HG02610 (cell line): ENCODE measurements at regions not wholly inside any gene's neighbourhood (a gene's known extent, or its start where the extent isn't known, plus 50 kb on each side); places are given as distances from the start of the nearest gene placed in this dataset.
"Not testable (repeated sequence)": the region's sequence is repeated elsewhere in the genome, so short reads cannot be mapped to it uniquely, and the experiment has no call there.

Source experiments
- ATAC-seq: cut with Tn5 transposase; IDR thresholded peaks from one replicate; pipeline ENCODE4 v1.9.1; 2021; ENCODE audit warnings: mild to moderate bottlenecking, moderate library complexity; ENCODE audit not compliant: unreplicated experiment

- ATAC-seq = no peak
Measured at GRCh38 chr15:35211240-35211902, 126.3 kb upstream of the NANOGP8 start.

DNA sequence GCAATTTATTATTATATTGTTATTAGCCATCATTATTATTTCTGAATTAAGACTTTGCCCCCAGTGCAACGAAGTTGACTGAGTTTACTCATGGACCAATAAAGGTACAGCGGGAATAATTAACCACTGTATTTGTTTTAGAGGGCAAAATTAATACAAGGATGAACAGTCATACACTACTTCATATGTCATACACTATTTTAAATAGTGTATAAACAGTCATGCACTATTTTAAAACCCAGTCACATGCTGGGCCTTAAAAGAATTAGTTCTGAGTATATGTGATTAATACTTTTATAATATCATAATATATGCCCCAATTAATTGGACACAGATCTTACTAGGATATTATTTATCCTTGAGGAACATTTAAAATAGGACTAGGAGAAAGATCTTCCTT, 125.3 kb upstream of the NANOGP8 start:
- ATAC-seq = no peak

GRCh38 chr15:35209838-35210237, 124.7 kb upstream of the NANOGP8 start:
- ATAC-seq = no peak

GRCh38 chr15:35208353-35208752, 123.3 kb upstream of the NANOGP8 start:
- ATAC-seq = no peak

GRCh38 chr15:35206060-35206675, 121.1 kb upstream of the NANOGP8 start:
- ATAC-seq = no peak

DNA sequence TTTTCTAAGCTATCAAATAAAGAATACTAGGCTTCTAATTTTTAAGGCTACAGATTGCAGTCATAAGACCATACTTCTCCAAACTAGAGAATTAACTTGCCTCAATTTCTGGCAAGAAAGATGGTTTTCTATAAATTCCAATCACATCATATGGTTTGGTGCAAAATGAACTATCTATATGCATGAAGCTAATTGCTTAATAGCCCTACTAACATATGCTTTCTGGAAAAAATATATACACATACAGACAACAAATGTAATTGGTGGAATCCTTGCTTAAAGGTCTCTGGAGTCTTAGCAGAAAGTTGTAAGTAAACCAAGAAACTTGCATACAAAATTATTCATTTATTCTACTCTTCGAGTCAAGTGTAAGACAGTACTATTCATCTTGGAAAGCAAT, 113.1 kb upstream of the NANOGP8 start:
- no peak for ATAC-seq

DNA sequence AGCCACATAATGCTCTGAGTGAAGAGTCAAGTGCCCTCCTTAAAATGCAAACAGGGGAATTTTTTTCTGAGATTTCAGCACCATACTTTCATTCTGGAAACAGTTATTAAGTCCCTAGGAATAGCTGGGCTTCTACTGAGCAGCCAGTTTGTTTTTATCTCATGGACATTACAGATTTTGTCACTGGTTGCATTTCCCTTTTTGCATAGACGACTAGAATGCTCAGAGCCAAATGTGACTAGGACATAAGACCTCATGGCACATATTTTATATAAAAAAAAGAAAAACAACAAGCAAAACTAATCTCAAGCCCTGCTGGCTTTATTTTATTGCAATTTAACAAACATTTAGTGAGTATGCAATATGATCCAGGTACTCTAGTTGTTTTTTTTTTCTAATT, 112.7 kb upstream of the NANOGP8 start:
- no peak for ATAC-seq

GRCh38 chr15:35197306-35197705, 112.2 kb upstream of the NANOGP8 start:
- ATAC-seq = no peak

GRCh38 chr15:35196273-35196672, 111.2 kb upstream of the NANOGP8 start:
- no peak for ATAC-seq

DNA sequence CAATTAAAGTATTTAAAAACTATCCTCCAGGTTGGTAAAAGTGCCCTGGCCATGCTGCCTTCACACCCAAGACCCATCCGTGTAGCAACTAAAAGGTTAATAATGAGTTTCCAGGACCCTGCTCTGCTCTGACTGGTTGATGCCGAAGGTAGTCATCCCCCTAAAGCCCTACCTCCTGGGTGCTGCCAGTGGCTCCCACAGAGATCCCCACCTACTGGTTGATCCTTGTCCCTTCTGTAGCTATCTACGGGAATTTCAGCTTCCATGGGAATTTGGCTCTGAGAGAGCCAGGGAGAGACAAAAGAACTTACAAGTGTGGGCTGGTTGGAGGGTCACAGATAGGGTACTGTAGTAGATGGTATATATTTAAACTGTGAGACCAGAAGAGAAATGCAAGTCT, 110.6 kb upstream of the NANOGP8 start:
- no peak for ATAC-seq

- ATAC-seq = no peak
Measured at GRCh38 chr15:35195031-35195430, 109.9 kb upstream of the NANOGP8 start.

DNA sequence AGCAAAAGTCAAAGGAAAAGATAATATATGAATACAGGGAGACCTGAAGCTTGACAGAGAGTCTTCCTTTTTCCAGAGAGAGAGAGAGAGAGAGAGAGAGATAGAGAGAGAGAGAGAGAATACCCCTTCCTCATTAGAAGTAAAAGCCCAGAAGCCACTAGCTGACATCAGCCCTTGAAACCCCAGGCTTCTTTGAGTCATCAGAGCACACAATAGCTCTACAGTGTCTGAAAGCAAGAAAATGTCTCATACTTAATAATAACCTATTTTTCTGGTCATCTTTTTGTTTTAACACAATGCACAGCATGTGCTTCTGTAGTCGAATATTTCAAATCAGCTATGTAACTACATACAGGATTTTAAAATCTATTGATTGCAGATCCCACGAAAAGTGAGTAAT, 109.2 kb upstream of the NANOGP8 start:
- ATAC-seq = no peak

- ATAC-seq = no peak
Measured at GRCh38 chr15:35191783-35192182, 106.7 kb upstream of the NANOGP8 start.

DNA sequence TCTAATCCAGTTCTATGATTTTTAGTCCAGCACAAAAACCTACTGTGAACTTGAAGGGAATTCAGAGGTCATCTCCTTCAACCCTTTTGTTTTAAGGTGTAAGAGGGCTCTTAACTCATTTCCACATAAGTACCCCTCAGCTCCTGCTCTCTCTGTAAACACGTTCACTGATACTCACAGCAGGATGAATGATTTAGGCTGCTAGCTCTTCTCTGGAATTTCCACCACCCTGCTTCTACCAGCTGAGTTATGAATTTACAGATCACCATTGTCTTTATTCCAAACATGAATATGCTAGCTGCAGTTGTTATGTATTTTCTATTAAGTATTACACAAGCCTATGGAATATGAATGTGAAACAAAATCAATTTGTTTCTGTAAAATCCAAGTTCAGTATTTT, 101.3 kb upstream of the NANOGP8 start:
- no peak for ATAC-seq

- no peak for ATAC-seq
Measured at GRCh38 chr15:35184646-35185045, 99.6 kb upstream of the NANOGP8 start.

DNA sequence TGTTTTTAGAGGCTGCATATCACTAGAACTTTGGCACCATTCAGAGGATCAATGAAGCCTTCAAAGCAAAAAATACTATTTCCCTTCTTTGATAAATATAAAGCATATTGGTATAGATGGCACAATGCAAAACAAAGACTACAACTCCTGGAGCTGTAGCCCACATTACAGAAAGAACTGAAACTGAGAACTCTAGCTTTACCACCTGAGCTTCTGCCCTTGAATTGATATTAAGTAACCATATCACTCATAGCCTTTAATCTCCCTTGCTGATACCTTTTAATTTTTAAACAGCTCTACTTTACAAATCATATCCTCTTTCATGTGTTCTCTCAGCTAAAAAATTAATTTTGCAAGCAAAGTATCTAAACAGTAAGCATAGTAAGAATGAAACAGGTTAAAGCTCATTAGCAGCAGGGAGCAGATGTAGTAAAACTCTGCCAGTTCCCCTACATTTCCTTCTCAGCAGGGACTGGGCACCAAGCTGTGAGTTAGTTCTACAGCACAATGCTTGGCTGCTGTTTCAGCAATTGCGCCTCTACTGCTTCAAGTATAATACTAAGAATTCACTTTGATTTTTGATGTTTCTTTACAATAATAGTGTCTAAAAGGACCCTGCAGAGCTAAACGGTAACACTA, 97.9 kb upstream of the NANOGP8 start:
- peak; percentile 86 for ATAC-seq

- ATAC-seq = peak; percentile 63
Measured at GRCh38 chr15:35181538-35181937, 96.4 kb upstream of the NANOGP8 start.

GRCh38 chr15:35179739-35180138, 94.6 kb upstream of the NANOGP8 start:
- no peak for ATAC-seq

DNA sequence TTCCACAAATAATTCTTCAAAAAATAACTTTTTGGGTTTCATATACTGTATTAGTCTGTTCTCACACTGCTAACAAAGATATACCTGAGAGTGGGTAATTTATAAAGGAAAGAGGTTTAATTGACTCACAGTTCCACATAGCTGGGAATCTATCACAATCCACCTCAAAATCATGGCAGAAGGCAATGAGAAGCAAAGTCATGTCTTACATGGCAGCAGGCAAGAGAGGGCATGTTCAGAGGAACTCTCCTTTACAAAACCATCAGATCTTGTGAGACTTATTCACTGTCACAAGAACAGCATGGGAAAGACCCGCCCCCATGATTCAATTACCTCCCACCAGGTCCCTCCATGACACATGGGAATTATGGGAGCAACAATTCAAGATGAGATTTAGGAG, 93.1 kb upstream of the NANOGP8 start:
- not testable (repeated sequence) for ATAC-seq

DNA sequence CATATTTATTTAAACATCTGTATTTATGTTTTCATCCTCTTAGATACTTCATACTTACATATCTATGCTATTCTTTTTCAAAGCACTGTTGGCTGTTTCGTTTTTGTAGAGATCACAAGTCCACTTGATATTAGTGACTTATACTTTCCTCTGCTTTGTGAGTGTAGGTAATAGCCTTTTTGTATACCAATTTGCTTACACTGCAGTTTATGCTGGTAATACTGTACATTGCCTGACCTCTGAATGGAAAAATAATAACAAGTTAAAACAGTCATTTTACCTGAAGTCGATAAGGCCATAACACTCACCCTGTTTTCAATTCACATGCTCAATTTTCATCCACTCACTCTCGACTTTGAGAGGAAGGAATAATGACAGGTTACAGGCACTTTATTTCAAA, 89.9 kb upstream of the NANOGP8 start:
- no peak for ATAC-seq

DNA sequence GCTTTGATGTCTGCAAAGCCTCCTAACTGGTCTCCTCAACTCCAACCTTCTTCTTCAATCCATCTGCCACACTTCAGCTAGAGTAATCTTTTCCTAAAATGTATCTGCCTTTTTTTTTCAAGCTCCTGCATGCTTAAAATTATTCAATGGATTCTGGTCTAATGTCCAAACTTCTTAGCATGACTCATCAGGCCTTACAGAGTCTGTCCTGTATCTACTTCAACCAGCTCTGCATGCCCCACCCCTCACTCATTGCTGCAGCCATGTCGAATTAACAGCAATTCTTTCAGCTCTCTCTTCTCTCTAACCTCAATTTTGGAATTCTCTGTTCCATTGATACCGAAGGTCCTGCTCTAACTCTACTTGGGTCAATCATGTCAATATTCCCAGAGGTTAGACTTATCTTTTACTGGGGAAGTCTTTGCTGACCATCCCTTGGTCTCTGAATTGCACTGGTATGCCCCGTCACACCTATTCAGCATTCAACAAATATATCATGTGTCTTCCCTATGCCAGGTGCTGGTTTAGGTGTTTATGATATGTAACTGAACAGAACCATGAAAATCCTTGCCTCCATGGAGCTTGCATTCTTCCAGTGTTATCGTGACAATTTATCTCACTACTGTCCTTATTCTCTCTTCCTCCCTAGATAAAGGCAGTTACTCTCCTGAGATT, 88.5 kb upstream of the NANOGP8 start:
- ATAC-seq = no peak

DNA sequence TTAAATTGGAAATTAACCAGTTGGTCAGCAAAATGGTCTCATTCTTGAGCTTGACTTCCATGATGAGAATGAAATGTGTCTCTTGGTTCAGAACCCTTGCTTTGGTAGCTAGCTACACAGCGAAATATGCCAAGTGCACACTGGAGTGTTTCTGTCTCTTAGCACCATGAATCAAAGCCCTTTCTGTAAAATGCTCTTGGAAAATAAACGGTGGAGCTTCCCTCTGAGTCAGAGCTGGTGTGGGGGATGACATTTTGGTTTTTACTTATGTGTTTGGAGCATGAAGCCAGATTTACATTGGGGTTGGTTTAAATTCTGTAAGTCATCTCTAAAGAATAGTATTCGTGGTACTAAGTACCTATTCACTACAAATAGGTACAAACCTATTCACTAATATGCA, 85.1 kb upstream of the NANOGP8 start:
- no peak for ATAC-seq
